Omental fat pad (tissue), 3 donors: ENCODE measurements at regions not wholly inside any gene's neighbourhood (a gene's known extent, or its start where the extent isn't known, plus 50 kb on each side); places are given as distances from the start of the nearest gene placed in this dataset.

Experiments used
- ATAC-seq: fragments of 150-250 bp; one replicate; pipeline ENCODE4 v1.9.1; 2016; ENCODE audit warnings: mild to moderate bottlenecking, moderate library complexity; ENCODE audit not compliant: low FRiP score
- DNase-seq: peaks from one replicate; pipeline ENCODE4 v3.0.0-alpha.2; 2019; ENCODE audit warnings: low spot score
- TF ChIP-seq, protein P1 (sequence below), 3 donors: fragments of 450-650 bp; IDR thresholded peaks; one replicate each; pipeline ENCODE4 v1.5.1; 2016 to 2017; ENCODE audit warnings: antibody characterized with exemption in 3 of 3, mild to moderate bottlenecking in 3 of 3, moderate library complexity in 2 of 3

DNA sequence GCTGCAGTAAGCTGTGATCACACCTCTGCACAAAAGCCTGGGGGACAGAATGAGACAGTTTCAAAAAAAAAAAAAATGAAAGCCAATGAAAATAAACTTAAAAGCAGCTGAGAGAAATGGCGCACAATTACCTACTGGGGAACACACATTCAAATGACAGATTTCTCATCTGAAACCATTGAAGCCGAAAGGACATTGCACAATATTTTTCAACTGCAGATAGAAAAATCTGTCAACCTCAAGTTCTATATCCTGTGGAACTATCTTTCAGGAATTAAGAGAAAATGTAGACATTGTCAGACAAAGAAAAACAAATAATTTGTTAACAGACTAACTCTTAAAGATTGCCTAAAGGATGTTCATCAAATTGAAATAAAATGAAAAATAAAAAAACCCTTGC is 442.8 kb downstream of the MATN1 start:
- DNase-seq = no peak
- TF ChIP-seq, protein P1, sequence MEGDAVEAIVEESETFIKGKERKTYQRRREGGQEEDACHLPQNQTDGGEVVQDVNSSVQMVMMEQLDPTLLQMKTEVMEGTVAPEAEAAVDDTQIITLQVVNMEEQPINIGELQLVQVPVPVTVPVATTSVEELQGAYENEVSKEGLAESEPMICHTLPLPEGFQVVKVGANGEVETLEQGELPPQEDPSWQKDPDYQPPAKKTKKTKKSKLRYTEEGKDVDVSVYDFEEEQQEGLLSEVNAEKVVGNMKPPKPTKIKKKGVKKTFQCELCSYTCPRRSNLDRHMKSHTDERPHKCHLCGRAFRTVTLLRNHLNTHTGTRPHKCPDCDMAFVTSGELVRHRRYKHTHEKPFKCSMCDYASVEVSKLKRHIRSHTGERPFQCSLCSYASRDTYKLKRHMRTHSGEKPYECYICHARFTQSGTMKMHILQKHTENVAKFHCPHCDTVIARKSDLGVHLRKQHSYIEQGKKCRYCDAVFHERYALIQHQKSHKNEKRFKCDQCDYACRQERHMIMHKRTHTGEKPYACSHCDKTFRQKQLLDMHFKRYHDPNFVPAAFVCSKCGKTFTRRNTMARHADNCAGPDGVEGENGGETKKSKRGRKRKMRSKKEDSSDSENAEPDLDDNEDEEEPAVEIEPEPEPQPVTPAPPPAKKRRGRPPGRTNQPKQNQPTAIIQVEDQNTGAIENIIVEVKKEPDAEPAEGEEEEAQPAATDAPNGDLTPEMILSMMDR (IDR thresholded peaks at IDR 0.05) = no peak
- ATAC-seq = no peak

DNA sequence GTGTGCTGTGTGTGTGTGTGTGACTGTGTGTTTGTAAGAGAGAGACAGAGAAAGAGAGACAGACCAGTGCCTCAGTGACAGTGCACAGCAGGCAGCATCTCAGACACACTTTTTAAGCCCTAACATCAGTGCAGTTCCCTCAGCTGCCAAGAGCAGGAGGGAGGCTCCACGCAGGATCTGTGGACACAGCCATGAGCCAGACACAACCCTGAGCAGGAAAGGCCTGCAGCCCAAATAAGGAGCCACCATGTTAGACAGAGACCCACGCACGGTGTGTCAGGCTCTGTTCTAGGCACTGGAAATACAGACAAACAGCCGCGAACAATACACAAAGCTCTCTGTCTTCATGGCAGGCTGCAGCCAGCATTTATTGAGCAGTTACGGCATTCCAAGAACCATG is 445.5 kb downstream of the MATN1 start:
- DNase-seq (no peak), ATAC-seq (no peak)
- TF ChIP-seq, protein P1 (IDR thresholded peaks at IDR 0.05) = no peak

DNA sequence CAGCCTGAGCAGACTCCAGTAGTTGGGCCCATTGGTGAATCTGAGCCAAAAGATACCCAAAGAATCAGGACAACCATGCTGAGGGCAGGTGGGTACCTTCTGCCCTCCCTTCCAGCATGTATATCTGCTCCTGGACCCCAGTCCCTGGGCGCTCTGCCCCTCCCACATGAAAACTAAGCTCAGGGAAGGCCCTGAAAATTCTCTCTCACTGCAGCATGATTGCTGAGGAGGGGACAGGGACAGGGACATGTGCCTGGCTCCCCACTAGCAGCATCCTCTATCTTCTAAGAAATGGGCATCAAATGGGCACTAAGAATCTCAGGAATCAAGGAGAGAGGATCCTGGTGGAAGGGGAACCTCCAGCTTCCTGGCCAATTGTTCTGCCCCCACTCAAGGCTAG is 446.0 kb downstream of the MATN1 start:
- ATAC-seq (no peak), DNase-seq (no peak)
- TF ChIP-seq, protein P1 (IDR thresholded peaks at IDR 0.05) = no peak

DNA sequence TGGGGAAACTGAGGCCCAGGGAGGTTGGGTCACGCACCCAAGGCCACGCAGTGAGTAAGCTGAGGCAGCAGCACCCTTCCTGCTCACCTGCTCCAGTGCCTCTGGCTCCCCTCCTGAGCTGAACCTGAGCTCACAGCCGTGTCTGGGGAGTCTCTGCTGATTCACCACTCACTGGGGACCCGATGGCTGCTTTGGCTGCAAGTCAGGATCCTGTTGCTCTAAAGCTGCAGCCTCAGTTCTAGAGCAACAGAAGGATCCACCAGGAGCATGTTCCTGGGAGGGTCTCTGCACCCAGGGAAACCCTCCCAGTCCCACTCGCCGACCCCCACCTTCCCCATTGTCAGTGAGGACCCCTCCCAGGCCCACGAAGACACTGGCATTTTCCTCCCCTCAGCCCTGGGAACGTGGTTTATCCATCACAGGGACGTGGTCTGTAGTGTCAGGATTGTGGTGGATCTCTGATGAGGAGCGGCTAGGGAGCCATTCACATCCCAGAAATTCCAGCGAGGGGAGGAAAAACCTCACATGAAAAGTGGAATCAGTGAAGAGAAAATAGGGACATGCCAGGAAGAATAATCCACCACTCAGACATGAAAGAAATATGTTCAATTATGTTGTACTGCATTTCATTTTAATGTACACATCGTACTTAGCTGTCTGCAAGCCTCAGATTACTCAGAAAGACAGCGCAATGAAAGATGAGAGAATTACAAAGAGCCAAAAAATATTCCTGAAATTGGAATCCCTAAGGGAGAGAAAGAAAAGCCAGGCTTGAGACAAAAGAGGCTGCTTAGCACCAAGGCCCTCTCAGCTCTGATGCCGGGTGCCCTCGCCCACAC is 447.2 kb downstream of the MATN1 start:
- TF ChIP-seq, protein P1 (IDR thresholded peaks at IDR 0.05) = no peak
- DNase-seq = no peak
- no peak for ATAC-seq

DNA sequence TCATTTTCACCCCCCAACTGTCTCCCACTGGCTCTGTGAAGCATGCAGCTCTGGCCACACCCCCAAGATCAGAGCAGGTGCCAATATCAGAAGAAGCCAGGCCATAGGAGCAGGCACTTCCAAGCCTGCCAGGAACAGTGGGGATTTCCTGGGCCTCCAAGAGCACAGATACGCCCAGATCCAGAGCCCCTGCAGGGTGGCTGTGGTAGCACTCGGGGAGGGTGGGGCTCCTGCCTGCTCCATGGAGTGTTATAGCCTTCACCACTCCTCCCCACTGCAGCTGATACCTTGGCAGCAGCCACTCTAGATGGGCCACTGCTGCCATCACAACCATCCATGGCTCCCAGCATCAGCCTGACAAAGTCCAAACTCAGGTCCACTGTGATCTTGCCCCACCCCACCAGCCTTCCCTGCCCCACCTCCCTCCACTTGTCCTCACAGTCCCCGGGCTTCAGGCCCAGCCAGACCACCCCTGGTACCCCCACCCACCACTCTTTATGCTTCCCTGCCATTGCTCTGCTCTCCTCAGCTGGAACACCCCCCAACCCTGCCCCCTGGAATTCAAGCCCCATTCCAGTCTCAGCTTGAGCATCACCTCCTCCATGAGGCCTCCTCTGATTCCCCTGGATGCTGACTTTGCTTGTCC is 448.3 kb downstream of the MATN1 start:
- DNase-seq (no peak), ATAC-seq (no peak)
- TF ChIP-seq, protein P1 (IDR thresholded peaks at IDR 0.05) = no peak

DNA sequence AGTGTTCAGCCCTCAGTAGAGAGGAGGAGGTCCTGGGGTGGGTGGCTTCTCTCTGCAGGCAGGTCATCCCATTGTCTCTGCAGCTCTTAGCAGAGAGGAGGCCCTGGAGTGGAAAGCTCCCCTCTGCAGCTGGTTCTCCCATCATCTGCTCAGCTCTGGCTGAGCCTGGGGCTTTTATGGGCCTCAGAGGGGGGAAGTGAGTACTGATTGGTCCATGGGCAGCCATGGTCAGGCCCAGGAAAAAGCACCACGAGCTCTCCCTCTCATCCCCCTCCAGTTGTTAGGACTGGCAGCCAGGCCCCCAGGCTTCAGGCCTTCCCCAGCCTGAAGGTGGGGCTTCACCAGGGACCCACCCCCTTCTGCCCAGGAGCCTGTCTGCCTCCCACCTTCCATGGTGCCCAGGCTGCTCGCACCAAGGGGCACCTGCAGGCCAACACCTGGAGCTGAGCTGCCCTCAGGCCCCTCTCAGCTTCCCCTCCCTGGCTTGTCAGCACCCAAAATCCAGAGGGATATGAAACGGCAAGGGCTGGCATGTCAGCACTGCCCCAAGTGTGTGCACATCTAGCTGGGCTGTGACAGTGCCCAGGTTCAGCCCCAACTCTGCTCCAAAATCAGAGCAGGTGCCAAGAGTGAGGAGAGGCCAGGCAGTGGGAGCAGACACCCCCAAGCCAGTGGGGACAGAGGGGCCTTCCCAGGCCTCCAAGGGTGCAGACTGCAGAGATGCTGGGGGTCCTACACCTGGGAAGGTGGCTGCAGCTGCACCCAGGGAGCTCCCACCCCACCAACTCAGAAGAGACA is 449.0 kb downstream of the MATN1 start:
- no peak for DNase-seq
- no peak for ATAC-seq
- TF ChIP-seq, protein P1 (IDR thresholded peaks at IDR 0.05) = no peak
